Endodermal cell (in vitro differentiated cells): ENCODE measurements at regions not wholly inside any gene's neighbourhood (a gene's known extent, or its start where the extent isn't known, plus 50 kb on each side); places are given as distances from the start of the nearest gene placed in this dataset.

ENCODE experiments used
- DNase-seq: peaks from one replicate; pipeline ENCODE4 v3.0.0-alpha.2; 2017
- H3K27ac ChIP-seq: 2 replicates; pipeline ENCODE4 v1.5.1; 2013; ENCODE audit warnings: mild to moderate bottlenecking, low read depth, low read length, moderate library complexity
- H3K27me3 ChIP-seq: 2 replicates; pipeline ENCODE4 v1.6.1; 2013; ENCODE audit warnings: mild to moderate bottlenecking, low read length, moderate library complexity; ENCODE audit not compliant: insufficient read depth, control insufficient read depth, poor library complexity, severe bottlenecking
- H3K36me3 ChIP-seq: 2 replicates; pipeline ENCODE4 v1.7.0; 2013; ENCODE audit warnings: mild to moderate bottlenecking, low read length, moderate library complexity; ENCODE audit not compliant: control insufficient read depth, insufficient read depth
- H3K4me1 ChIP-seq: one replicate; pipeline ENCODE4 v1.7.0; 2013; ENCODE audit warnings: low read length; ENCODE audit not compliant: control insufficient read depth, insufficient read depth
- H3K4me3 ChIP-seq: 2 replicates; pipeline ENCODE4 v1.5.1; 2013; ENCODE audit warnings: mild to moderate bottlenecking, low read length, moderate library complexity
- H3K9ac ChIP-seq: 2 replicates; pipeline ENCODE4 v1.6.1; 2013; ENCODE audit warnings: mild to moderate bottlenecking, low read length, moderate library complexity; ENCODE audit not compliant: poor library complexity, severe bottlenecking; ENCODE audit errors: extremely low read depth
- H3K9me3 ChIP-seq: 2 replicates; pipeline ENCODE4 v1.6.1; 2013; ENCODE audit warnings: mild to moderate bottlenecking, low read length, moderate library complexity; ENCODE audit not compliant: control insufficient read depth
- H3K27ac Mint-ChIP-seq: 2 replicates; pipeline ENCODE4 v1.8.0; 2020; ENCODE audit warnings: mixed read lengths
- H3K27me3 Mint-ChIP-seq: 2 replicates; pipeline ENCODE4 v1.8.0; 2021; ENCODE audit warnings: mild to moderate bottlenecking, mixed read lengths; ENCODE audit not compliant: insufficient read depth
- H3K36me3 Mint-ChIP-seq: 2 replicates; pipeline ENCODE4 v1.8.0; 2020; ENCODE audit warnings: low read depth, mixed read lengths
- H3K4me1 Mint-ChIP-seq: 2 replicates; pipeline ENCODE4 v1.8.0; 2020; ENCODE audit warnings: mixed read lengths
- H3K4me3 Mint-ChIP-seq: 2 replicates; pipeline ENCODE4 v1.8.0; 2020; ENCODE audit warnings: mild to moderate bottlenecking, moderate library complexity, mixed read lengths
- H3K9me3 Mint-ChIP-seq: 2 replicates; pipeline ENCODE4 v1.8.0; 2020; ENCODE audit warnings: mild to moderate bottlenecking, mixed read lengths
- CTCF ChIP-seq: fragments of 200-600 bp; sonication (generic); conservative IDR thresholded peaks from 2 replicates; pipeline ENCODE4 v1.5.0; 2021; ENCODE audit warnings: antibody characterized with exemption, mild to moderate bottlenecking
- WGBS, 2 experiments: methylation state at CpG; one replicate each; pipeline versions ENCODE4 v1.1.5 to v1.1.7; 2013; ENCODE audit warnings: missing lambda C conversion rate in 2 of 2, mixed read lengths in 1 of 2; ENCODE audit not compliant: insufficient coverage in 1 of 2, insufficient read length in 1 of 2; 5-methylcytosine and 5-hydroxymethylcytosine counted together

- H3K9ac ChIP-seq: no peak overlapping the region
- H3K4me3 Mint-ChIP-seq: no peak overlapping the region
- no peaks in the 10 kb centered on the region for H3K9me3 Mint-ChIP-seq
- H3K27ac Mint-ChIP-seq: no peak overlapping the region
- H3K4me1 ChIP-seq: no peaks in the 10 kb centered on the region
- H3K4me3 ChIP-seq: no peak overlapping the region
- H3K36me3 ChIP-seq: no peaks in the 10 kb centered on the region
- DNase-seq: no peak
- H3K36me3 Mint-ChIP-seq: no peaks in the 10 kb centered on the region
- WGBS, 2 experiments: 93 to 96% methylated on average over 2 of the region's 2 CpGs
- H3K9me3 ChIP-seq: no peaks in the 10 kb centered on the region
- TF ChIP-seq CTCF: no peak
- H3K4me1 Mint-ChIP-seq: no peaks in the 10 kb centered on the region
- no peaks in the 10 kb centered on the region for H3K27me3 ChIP-seq
- H3K27me3 Mint-ChIP-seq: no peaks in the 10 kb centered on the region
- H3K27ac ChIP-seq: no peak overlapping the region
Measured at GRCh38 chr4:23278845-23279244, 586.1 kb downstream of the GBA3 start.

GRCh38 chr4:23276076-23276475 is 583.3 kb downstream of the GBA3 start:
- no peaks in the 10 kb centered on the region for H3K36me3 Mint-ChIP-seq
- no peaks in the 10 kb centered on the region for H3K27me3 Mint-ChIP-seq
- Histone ChIP-seq H3K27me3 (no peaks in the 10 kb centered on the region), H3K4me1 (no peaks in the 10 kb centered on the region), H3K27ac (no peak overlapping the region), H3K4me3 (no peak overlapping the region), H3K9ac (no peak overlapping the region), H3K9me3 (no peaks in the 10 kb centered on the region), H3K36me3 (no peaks in the 10 kb centered on the region)
- H3K27ac Mint-ChIP-seq: no peak overlapping the region
- WGBS, 2 experiments: 94% methylated on average over 3 of the region's 3 CpGs; no CpG with 5 or more reads in 1 of the 2 experiments
- no peak for TF ChIP-seq CTCF
- H3K4me3 Mint-ChIP-seq: no peak overlapping the region
- no peak for DNase-seq
- H3K4me1 Mint-ChIP-seq: no peaks in the 10 kb centered on the region
- no peaks in the 10 kb centered on the region for H3K9me3 Mint-ChIP-seq

- no peak for TF ChIP-seq CTCF
- no peak overlapping the region for H3K27ac ChIP-seq
- Mint-ChIP-seq H3K27me3 (no peaks in the 10 kb centered on the region), H3K36me3 (no peaks in the 10 kb centered on the region), H3K4me1 (peaks cover 5% of the 10 kb centered on the region), H3K4me3 (no peak overlapping the region), H3K27ac (no peak overlapping the region), H3K9me3 (no peaks in the 10 kb centered on the region)
- WGBS, 2 experiments: 68% methylated on average over 1 of the region's 1 CpG; no CpG with 5 or more reads in 1 of the 2 experiments
- no peak for DNase-seq
- no peaks in the 10 kb centered on the region for H3K27me3 ChIP-seq
- no peak overlapping the region for H3K4me3 ChIP-seq
- H3K9me3 ChIP-seq: no peaks in the 10 kb centered on the region
- H3K36me3 ChIP-seq: no peaks in the 10 kb centered on the region
- no peak overlapping the region for H3K9ac ChIP-seq
- H3K4me1 ChIP-seq: no peaks in the 10 kb centered on the region
Measured at GRCh38 chr4:23269566-23269965, 576.8 kb downstream of the GBA3 start.
